Panc1 (cell line): ENCODE measurements at regions not wholly inside any gene's neighbourhood (a gene's known extent, or its start where the extent isn't known, plus 50 kb on each side); places are given as distances from the start of the nearest gene placed in this dataset.

Experiments used
- ATAC-seq: fragments of 200-7000 bp; cut with Tn5 transposase; 2 replicates; pipeline ENCODE4 v1.9.1; 2020; ENCODE audit warnings: mild to moderate bottlenecking, moderate library complexity
- BruUV-seq: library from RNA; stranded (reverse); fragments of 400-500 nt; replicated peaks from 2 replicates; lab custom pipeline; 2021; lab: Mats Ljungman, UMichigan
- CTCF ChIA-PET: fragments of 300-600 bp; sonication (Branson Sonifier 250); formaldehyde crosslinking; loops from one replicate; lab custom pipeline; 2022; ENCODE audit warnings: antibody characterized with exemption; lab: Charles Lee
- POLR2A ChIA-PET: fragments of 300-600 bp; sonication (Branson Sonifier 250); formaldehyde crosslinking; loops from one replicate; lab custom pipeline; 2022; ENCODE audit warnings: antibody characterized with exemption; lab: Charles Lee
- DNase-seq: peaks from one replicate; pipeline ENCODE4 v3.0.0-alpha.2; 2010; ENCODE audit warnings: low read depth, low spot score
- H3K27ac ChIP-seq: 2 replicates; pipeline ENCODE4 v1.5.1; 2011; ENCODE audit warnings: mild to moderate bottlenecking, low read length, inconsistent platforms
- H3K27me3 ChIP-seq: fragments of 200-500 bp; sonication (Bioruptor generic); 2 replicates; pipeline ENCODE4 v1.6.0; 2014; ENCODE audit warnings: low read length, inconsistent platforms; ENCODE audit not compliant: control insufficient read depth, insufficient read depth
- H3K36me3 ChIP-seq: fragments of 200-500 bp; sonication (Bioruptor generic); 2 replicates; pipeline ENCODE4 v1.5.1; 2014; ENCODE audit warnings: inconsistent platforms, mild to moderate bottlenecking, low read length, moderate library complexity; ENCODE audit not compliant: control insufficient read depth, insufficient read depth
- H3K4me1 ChIP-seq: 2 replicates; pipeline ENCODE4 v1.5.1; 2011; ENCODE audit warnings: inconsistent platforms, mild to moderate bottlenecking, low read length, moderate library complexity; ENCODE audit not compliant: control insufficient read depth, insufficient read depth
- H3K4me3 ChIP-seq, 2 experiments: 2 replicates each; pipeline ENCODE4 v1.5.1; 2011 to 2012; ENCODE audit warnings: low read depth in 2 of 2, low read length in 2 of 2, mild to moderate bottlenecking in 2 of 2, inconsistent platforms in 1 of 2, moderate library complexity in 1 of 2
- H3K9me3 ChIP-seq: fragments of 200-500 bp; sonication (Bioruptor generic); 2 replicates; pipeline ENCODE4 v1.5.1; 2014; ENCODE audit warnings: low read depth, mild to moderate bottlenecking, inconsistent platforms, low read length, moderate library complexity; ENCODE audit not compliant: control insufficient read depth, insufficient read depth
- CTCF ChIP-seq: fragments of 450-650 bp; IDR thresholded peaks from 2 replicates; pipeline ENCODE4 v1.5.1; 2017; ENCODE audit warnings: mild to moderate bottlenecking
- POLR2AphosphoS5 ChIP-seq: IDR thresholded peaks from 2 replicates; pipeline ENCODE4 v1.6.1; 2012; ENCODE audit warnings: mild to moderate bottlenecking, low read depth, low read length, moderate library complexity
- REST ChIP-seq, 2 experiments: IDR thresholded peaks; 2 replicates each; pipeline ENCODE4 v1.6.1; 2011 to 2012; ENCODE audit warnings: low read depth in 2 of 2, control low read depth in 1 of 2, low read length in 1 of 2, mild to moderate bottlenecking in 1 of 2, moderate library complexity in 1 of 2; ENCODE audit not compliant: insufficient read depth in 1 of 2
- SIN3A ChIP-seq: IDR thresholded peaks from 2 replicates; pipeline ENCODE4 v1.6.1; 2012; ENCODE audit warnings: low read depth, mild to moderate bottlenecking, low read length, moderate library complexity, borderline replicate concordance; ENCODE audit not compliant: insufficient read depth
- TCF7L2 ChIP-seq: IDR thresholded peaks from 2 replicates; pipeline ENCODE4 v1.6.1; 2011; ENCODE audit warnings: mild to moderate bottlenecking, low read depth, low read length, inconsistent platforms
- in situ Hi-C: cut with HindIII; loops from 2 replicates; pipeline ENCODE4 v1.10.0; 2016; ENCODE audit warnings: low sequenced_read_pairs, low pct_unique_long_range_greater_than_20kb
- intact Hi-C: fragments of 100-400 bp; cut with micrococcal nuclease; formaldehyde crosslinking; loops from one replicate; pipeline ENCODE4 v1.10.0; 2022; ENCODE audit not compliant: unreplicated experiment

GRCh38 chr22:11627798-11628650 is 3900.0 kb upstream of the OR11H1 start:
- TF ChIP-seq CTCF (no peak), TCF7L2 (no peak), REST (IDR thresholded peaks at IDR 0.05; ENCODE audit: insufficient read depth in 1 of 2, low read depth in 2 of 2, low read length in 1 of 2) (no peak), POLR2AphosphoS5 (no peak), SIN3A (no peak)
- in situ Hi-C loops, result no loop called here
- intact Hi-C loops, result no loop called here
- no peaks in the 10 kb centered on the region for H3K4me1 ChIP-seq
- ChIA-PET POLR2A (no interaction called here), CTCF (no interaction called here)
- no peak overlapping the region for H3K4me3 ChIP-seq
- ATAC-seq (no peak), DNase-seq (no peak)
- H3K27me3 ChIP-seq, result no peaks in the 10 kb centered on the region
- H3K27ac ChIP-seq, result no peak overlapping the region
- H3K9me3 ChIP-seq, result no peaks in the 10 kb centered on the region
- BruUV-seq, result no TSS peak
- no peaks in the 10 kb centered on the region for H3K36me3 ChIP-seq

- DNase-seq (no peak), ATAC-seq (no peak)
- no TSS peak for BruUV-seq
- no peaks in the 10 kb centered on the region for H3K36me3 ChIP-seq
- CTCF ChIA-PET, result no interaction called here
- POLR2A ChIA-PET, result no interaction called here
- H3K27me3 ChIP-seq, result no peaks in the 10 kb centered on the region
- in situ Hi-C loops (no loop called here), intact Hi-C loops (no loop called here)
- H3K9me3 ChIP-seq, result no peaks in the 10 kb centered on the region
- no peak overlapping the region for H3K4me3 ChIP-seq
- H3K4me1 ChIP-seq, result no peaks in the 10 kb centered on the region
- no peak overlapping the region for H3K27ac ChIP-seq
- TF ChIP-seq TCF7L2 (no peak), REST (IDR thresholded peaks at IDR 0.05; ENCODE audit: insufficient read depth in 1 of 2, low read depth in 2 of 2, low read length in 1 of 2) (no peak)
These were observed 3899.1 kb upstream of the OR11H1 start for GRCh38 chr22:11628651-11629511.
